B cell (primary cell): ENCODE measurements at regions not wholly inside any gene's neighbourhood (a gene's known extent, or its start where the extent isn't known, plus 50 kb on each side); places are given as distances from the start of the nearest gene placed in this dataset.

Source experiments
- CTCF ChIP-seq: fragments of 200-600 bp; IDR thresholded peaks from one replicate; pipeline ENCODE4 v1.8.0; 2022; ENCODE audit warnings: antibody characterized with exemption, mild to moderate bottlenecking
- EZH2 ChIP-seq: IDR thresholded peaks from 2 replicates; pipeline ENCODE4 v1.6.1; 2012; ENCODE audit warnings: borderline replicate concordance, low read depth, mild to moderate bottlenecking, moderate library complexity, low read length; ENCODE audit not compliant: insufficient read depth, poor library complexity, severe bottlenecking

GRCh38 chr5:101860563-101860962 is 435.5 kb downstream of the SLCO4C1 start:
- TF ChIP-seq CTCF: no peak
- TF ChIP-seq EZH2: no peak
